ENCODE measurements at regions not wholly inside any gene's neighbourhood (a gene's known extent, or its start where the extent isn't known, plus 50 kb on each side); places are given as distances from the start of the nearest gene placed in this dataset.

GRCh38 chr13:105961438-105961837 lies 574.0 kb downstream of the EFNB2 start:
- no peak for TF ChIP-seq ZNF274 (IDR thresholded peaks at IDR 0.05; ENCODE audit: low read depth, low read length)
- no peak for TF ChIP-seq SUZ12 (IDR thresholded peaks at IDR 0.05; ENCODE audit: extremely low read depth, insufficient read depth, insufficient read length)
